Heart left ventricle (tissue), 16 donors: ENCODE measurements at regions not wholly inside any gene's neighbourhood (a gene's known extent, or its start where the extent isn't known, plus 50 kb on each side); places are given as distances from the start of the nearest gene placed in this dataset.

Experiments used
- ATAC-seq, 4 donors: fragments of 200-7000 bp; cut with Tn5 transposase; one replicate each; pipeline ENCODE4 v1.9.1; 2020 to 2022; ENCODE audit warnings: moderate library complexity in 4 of 4, mild to moderate bottlenecking in 3 of 4, moderate number of reproducible peaks in 1 of 4
- DNase-seq, 5 donors: peaks; one replicate each; pipeline ENCODE4 v3.0.0-alpha.2; 2020
- H3K27ac ChIP-seq, 12 donors: fragments of 200-600 bp; sonication (generic) in 4 of 12; one replicate each; pipeline versions ENCODE4 v1.5.0 to v1.8.0; 2016 to 2022; ENCODE audit warnings: mild to moderate bottlenecking in 2 of 12
- H3K27me3 ChIP-seq, 9 donors: fragments of 200-600 bp; sonication (generic) in 2 of 9; one replicate each; pipeline versions ENCODE4 v1.5.1 to v1.8.0; 2016 to 2022; ENCODE audit warnings: mild to moderate bottlenecking in 3 of 9
- H3K36me3 ChIP-seq, 9 donors: fragments of 200-600 bp; sonication (generic) in 2 of 9; one replicate each; pipeline versions ENCODE4 v1.5.0 to v1.8.0; 2018 to 2022; ENCODE audit warnings: mild to moderate bottlenecking in 2 of 9
- H3K4me1 ChIP-seq, 12 donors: fragments of 200-600 bp; sonication (generic) in 4 of 12; one replicate each; pipeline versions ENCODE4 v1.5.0 to v1.8.0; 2016 to 2022; ENCODE audit warnings: mild to moderate bottlenecking in 3 of 12
- H3K4me3 ChIP-seq, 12 donors: fragments of 200-600 bp; sonication (generic) in 4 of 12; one replicate each; pipeline versions ENCODE4 v1.5.0 to v1.8.0; 2017 to 2022; ENCODE audit warnings: mild to moderate bottlenecking in 9 of 12, moderate library complexity in 4 of 12
- H3K9me3 ChIP-seq, 12 donors: fragments of 200-600 bp; sonication (generic) in 4 of 12; one replicate each; pipeline versions ENCODE4 v1.5.0 to v1.8.0; 2016 to 2022; ENCODE audit warnings: mild to moderate bottlenecking in 1 of 12
- CTCF ChIP-seq, 12 donors: fragments of 200-600 bp; sonication (generic) in 4 of 12; IDR thresholded peaks; one replicate each; pipeline versions ENCODE4 v1.5.0 to v1.8.0; 2018 to 2022; ENCODE audit warnings: antibody characterized with exemption in 12 of 12, mild to moderate bottlenecking in 5 of 12
- POLR2A ChIP-seq, 2 donors: fragments of 450-650 bp; IDR thresholded peaks; one replicate each; pipeline ENCODE4 v1.6.1; 2017; ENCODE audit warnings: antibody characterized with exemption in 2 of 2, mild to moderate bottlenecking in 2 of 2, moderate library complexity in 2 of 2
- WGBS, 4 donors: extraction: QIAGEN DNeasy Blood & Tissue Kit in 2 of 4; methylation state at CpG; one replicate each; pipeline versions ENCODE4 v1.1.5 to v1.1.7; 2013 to 2018; 5-methylcytosine and 5-hydroxymethylcytosine counted together
- intact Hi-C, 10 donors: fragments of 100-400 bp; cut with DNase I; formaldehyde crosslinking; loops; one replicate each; pipeline versions ENCODE4 v1.11.1 to v1.14.2; 2022
- donor health status: ischemic (EF 13 %, LVEDD 7.1; RV severe dilation, severe dysfunction).
- donor health status: healthy with polysubstance abuse.
- donor health status: DM: no; HTN: yes; CAD: no.
- donor health status: DM: no; HTN: no; CAD: no.
- donor health status: ischemic (EF 25% LVEDD 6.9; RV normal size, moderate dysfunction).
- donor health status: ischemic (EF 25% LVEDD 5.7; RV mildly dilated, moderate dysfunction).
- donor health status: healthy.
- donor health status: DM: yes; HTN: yes; CAD: no.
- donor health status: ischemic (EF 35%, LVEDD 5.7; RV mildly dilated, moderate dysfunction).
- donor health status: nonischemic (EF 11% LVEDD 7.7; RV severe dilation, severe dysfunction).
- donor health status: DM: yes; HTN: yes; CAD: no.
- donor health status: PGD.
- donor health status: ischemic (EF 29% LVEDD 5.4; RV normal size, mild dysfunction).
- donor health status: nonischemic (EF 23%, LVEDD 6.1; RV moderate dilation, normal function).

- DNase-seq (no peak), ATAC-seq (no peak)
- H3K9me3 ChIP-seq: no peaks in the 10 kb centered on the region
- H3K4me1 ChIP-seq: no peaks in the 10 kb centered on the region
- H3K27me3 ChIP-seq: no peaks in the 10 kb centered on the region
- no peak for TF ChIP-seq CTCF (IDR thresholded peaks at IDR 0.05)
- no peak for TF ChIP-seq POLR2A (IDR thresholded peaks at IDR 0.05)
- no peaks in the 10 kb centered on the region for H3K36me3 ChIP-seq
- WGBS, 4 donors: 72 to 81% (median 76%) methylated on average over 3 of the region's 3 CpGs
- H3K4me3 ChIP-seq: no peak overlapping the region
- intact Hi-C loops: no loop called here
- H3K27ac ChIP-seq: no peak overlapping the region
Observed at GRCh38 chr2:228864131-228864530, 407.0 kb downstream of the PID1 start.

- TF ChIP-seq CTCF (IDR thresholded peaks at IDR 0.05): no peak
- no peak for TF ChIP-seq POLR2A (IDR thresholded peaks at IDR 0.05)
Observed at GRCh38 chr2:228860601-228861285, 410.3 kb downstream of the PID1 start.

GRCh38 chr2:228853151-228853550 lies 417.9 kb downstream of the PID1 start:
- intact Hi-C loops: no loop called here
- TF ChIP-seq CTCF (IDR thresholded peaks at IDR 0.05): no peak
- no peak for TF ChIP-seq POLR2A (IDR thresholded peaks at IDR 0.05)
- DNase-seq: no peak

More at GRCh38 chr2:228860601-228861285, 410.3 kb downstream of the PID1 start:
- no peak overlapping the region for H3K4me3 ChIP-seq
- H3K27ac ChIP-seq: no peak overlapping the region
- ATAC-seq (no peak), DNase-seq (no peak)
- 48 to 55% (median 50%) methylated on average over 5 of the region's 5 CpGs for WGBS, 4 donors
- intact Hi-C loops: no loop called here
- H3K36me3 ChIP-seq: no peaks in the 10 kb centered on the region
- no peaks in the 10 kb centered on the region for H3K9me3 ChIP-seq
- no peaks in the 10 kb centered on the region for H3K27me3 ChIP-seq
- no peaks in the 10 kb centered on the region for H3K4me1 ChIP-seq

GRCh38 chr2:228848638-228849037 lies 422.4 kb downstream of the PID1 start:
- 78 to 89% (median 84%) methylated on average over 5 of the region's 5 CpGs for WGBS, 4 donors
- H3K9me3 ChIP-seq: no peaks in the 10 kb centered on the region
- TF ChIP-seq CTCF (IDR thresholded peaks at IDR 0.05) (no peak), POLR2A (IDR thresholded peaks at IDR 0.05) (no peak)
- no peak overlapping the region for H3K4me3 ChIP-seq
- H3K4me1 ChIP-seq: no peaks in the 10 kb centered on the region
- no peak overlapping the region for H3K27ac ChIP-seq
- intact Hi-C loops: no loop called here
- ATAC-seq (no peak), DNase-seq (no peak)
- no peaks in the 10 kb centered on the region for H3K27me3 ChIP-seq
- no peaks in the 10 kb centered on the region for H3K36me3 ChIP-seq

More at GRCh38 chr2:228853151-228853550, 417.9 kb downstream of the PID1 start:
- Histone ChIP-seq H3K4me1 (no peaks in the 10 kb centered on the region), H3K36me3 (no peaks in the 10 kb centered on the region), H3K27me3 (no peaks in the 10 kb centered on the region), H3K9me3 (no peaks in the 10 kb centered on the region), H3K27ac (no peak overlapping the region), H3K4me3 (no peak overlapping the region)
- ATAC-seq: no peak
- 71 to 79% (median 76%) methylated on average over 7 of the region's 7 CpGs for WGBS, 4 donors
